Liver (tissue), 7 donors: ENCODE measurements at regions not wholly inside any gene's neighbourhood (a gene's known extent, or its start where the extent isn't known, plus 50 kb on each side); places are given as distances from the start of the nearest gene placed in this dataset.

Experiments
- DNase-seq: peaks from one replicate; pipeline ENCODE4 v3.0.0-alpha.2; 2017; ENCODE audit warnings: low spot score
- H3K27ac ChIP-seq, 2 donors: one replicate each; pipeline ENCODE4 v1.7.0; 2013; ENCODE audit warnings: inconsistent platforms in 2 of 2, low read length in 2 of 2, control low read depth in 1 of 2, low read depth in 1 of 2, mild to moderate bottlenecking in 1 of 2
- H3K27me3 ChIP-seq, 4 donors: one replicate each; pipeline versions ENCODE4 v1.6.1 to v1.7.0; 2013; ENCODE audit warnings: low read length in 3 of 4, inconsistent platforms in 1 of 4, mild to moderate bottlenecking in 1 of 4, moderate library complexity in 1 of 4; ENCODE audit not compliant: control insufficient read depth in 4 of 4, insufficient read depth in 4 of 4
- H3K36me3 ChIP-seq, 4 donors: one replicate each; pipeline versions ENCODE4 v1.6.1 to v1.7.0; 2013; ENCODE audit warnings: low read length in 3 of 4, mild to moderate bottlenecking in 3 of 4, low read depth in 1 of 4, moderate library complexity in 1 of 4; ENCODE audit not compliant: control insufficient read depth in 4 of 4, insufficient read depth in 3 of 4
- H3K4me1 ChIP-seq, 4 donors: one replicate each; pipeline versions ENCODE4 v1.6.1 to v1.7.0; 2013; ENCODE audit warnings: low read length in 3 of 4, mild to moderate bottlenecking in 3 of 4, moderate library complexity in 1 of 4; ENCODE audit not compliant: control insufficient read depth in 4 of 4, insufficient read depth in 4 of 4
- H3K4me3 ChIP-seq, 3 donors: one replicate each; pipeline versions ENCODE4 v1.6.1 to v1.7.0; 2013; ENCODE audit warnings: low read length in 3 of 3, control low read depth in 1 of 3, low read depth in 1 of 3, mild to moderate bottlenecking in 1 of 3
- H3K9ac ChIP-seq, 2 donors: one replicate each; pipeline ENCODE4 v1.7.0; 2013; ENCODE audit warnings: low read length in 2 of 2, mild to moderate bottlenecking in 2 of 2, moderate library complexity in 2 of 2, control low read depth in 1 of 2, low read depth in 1 of 2
- H3K9me3 ChIP-seq, 4 donors: one replicate each; pipeline versions ENCODE4 v1.6.1 to v1.7.0; 2013; ENCODE audit warnings: low read length in 3 of 4; ENCODE audit not compliant: control insufficient read depth in 4 of 4
- ATF3 ChIP-seq: IDR thresholded peaks from 2 replicates; pipeline ENCODE4 v1.6.1; 2016; ENCODE audit warnings: antibody characterized with exemption
- EGR1 ChIP-seq, 2 donors: IDR thresholded peaks; 2 replicates each; pipeline ENCODE4 v1.6.1; 2016 to 2018; ENCODE audit warnings: antibody characterized with exemption in 2 of 2, low read depth in 2 of 2
- FOXA1 ChIP-seq: IDR thresholded peaks from 2 replicates; pipeline ENCODE4 v1.6.1; 2016; ENCODE audit warnings: antibody characterized with exemption
- FOXA2 ChIP-seq: IDR thresholded peaks from 2 replicates; pipeline ENCODE4 v1.6.1; 2016; ENCODE audit warnings: antibody characterized with exemption
- HNF4A ChIP-seq, 2 donors: conservative IDR thresholded peaks; 2 replicates each; pipeline ENCODE4 v1.6.1; 2016; ENCODE audit warnings: antibody characterized with exemption in 2 of 2, mild to moderate bottlenecking in 2 of 2
- HNF4G ChIP-seq: IDR thresholded peaks from 2 replicates; pipeline ENCODE4 v1.6.1; 2016; ENCODE audit warnings: antibody characterized with exemption
- MAX ChIP-seq: IDR thresholded peaks from 2 replicates; pipeline ENCODE4 v1.6.1; 2016; ENCODE audit warnings: antibody characterized with exemption
- RAD21 ChIP-seq, 2 donors: IDR thresholded peaks; 2 replicates each; pipeline ENCODE4 v1.6.1; 2016; ENCODE audit warnings: antibody characterized with exemption in 2 of 2, mild to moderate bottlenecking in 2 of 2
- REST ChIP-seq: IDR thresholded peaks from 2 replicates; pipeline ENCODE4 v1.6.1; 2016; ENCODE audit warnings: antibody characterized with exemption, mild to moderate bottlenecking
- RXRA ChIP-seq, 2 donors: IDR thresholded peaks; 2 replicates each; pipeline ENCODE4 v1.6.1; 2017 to 2018; ENCODE audit warnings: antibody characterized with exemption in 2 of 2, mild to moderate bottlenecking in 1 of 2
- SP1 ChIP-seq: IDR thresholded peaks from 2 replicates; pipeline ENCODE4 v1.6.1; 2018; ENCODE audit warnings: antibody characterized with exemption, mild to moderate bottlenecking
- TAF1 ChIP-seq: conservative IDR thresholded peaks from 2 replicates; pipeline ENCODE4 v1.6.1; 2016; ENCODE audit warnings: antibody characterized with exemption, mild to moderate bottlenecking
- YY1 ChIP-seq: IDR thresholded peaks from 2 replicates; pipeline ENCODE4 v1.6.1; 2016; ENCODE audit warnings: antibody characterized with exemption, mild to moderate bottlenecking
- ZBTB33 ChIP-seq: IDR thresholded peaks from 2 replicates; pipeline ENCODE4 v1.6.1; 2016; ENCODE audit warnings: antibody characterized with exemption
- WGBS: extraction: QIAGEN DNeasy Blood & Tissue Kit; methylation state at CpG from one replicate; pipeline ENCODE4 v1.1.7; 2013; 5-methylcytosine and 5-hydroxymethylcytosine counted together
- donor health status: healthy.
- donor health status: healthy.
- donor health status: healthy.
- donor health status: healthy.

- TF ChIP-seq MAX: no peak
- no peak for TF ChIP-seq HNF4A (conservative IDR thresholded peaks at IDR 0.05)
- TF ChIP-seq FOXA1: no peak
- no peak for TF ChIP-seq RAD21 (IDR thresholded peaks at IDR 0.05)
- TF ChIP-seq SP1: no peak
Measured at GRCh38 chr1:218779341-218780100, 394.2 kb upstream of the LYPLAL1 start (continued).

GRCh38 chr1:218783131-218783530, 390.5 kb upstream of the LYPLAL1 start:
- H3K36me3 ChIP-seq: no peaks in the 10 kb centered on the region
- H3K4me1 ChIP-seq: peaks cover 0 to 2% (median 0%) of the 10 kb centered on the region in 4 donors
- H3K27ac ChIP-seq: no peak overlapping the region
- H3K4me3 ChIP-seq: no peak overlapping the region
- TF ChIP-seq HNF4G: no peak
- no peak for TF ChIP-seq SP1
- TF ChIP-seq EGR1 (IDR thresholded peaks at IDR 0.05; ENCODE audit: low read depth in 2 of 2): no peak
- no peak for TF ChIP-seq TAF1
- no peak for TF ChIP-seq REST
- DNase-seq: no peak
- WGBS: 64% methylated on average over 3 of the region's 3 CpGs
- no peaks in the 10 kb centered on the region for H3K27me3 ChIP-seq
- no peak overlapping the region for H3K9ac ChIP-seq
- H3K9me3 ChIP-seq: no peaks in the 10 kb centered on the region

GRCh38 chr1:218783916-218784315, 389.8 kb upstream of the LYPLAL1 start:
- H3K27ac ChIP-seq: no peak overlapping the region
- 74% methylated on average over 3 of the region's 3 CpGs for WGBS
- H3K27me3 ChIP-seq: no peaks in the 10 kb centered on the region

More at GRCh38 chr1:218783916-218784315, 389.8 kb upstream of the LYPLAL1 start:
- Histone ChIP-seq H3K9me3 (no peaks in the 10 kb centered on the region), H3K9ac (no peak overlapping the region), H3K36me3 (no peaks in the 10 kb centered on the region), H3K4me1 (peaks cover 0 to 2% (median 0%) of the 10 kb centered on the region in 4 donors), H3K4me3 (no peak overlapping the region)
- TF ChIP-seq ATF3 (no peak), TAF1 (no peak), RXRA (IDR thresholded peaks at IDR 0.05) (no peak), FOXA1 (no peak), YY1 (no peak), HNF4G (no peak), FOXA2 (no peak), ZBTB33 (no peak)
- DNase-seq: no peak
